Kidney capillary endothelial cell (primary cell): ENCODE measurements at regions not wholly inside any gene's neighbourhood (a gene's known extent, or its start where the extent isn't known, plus 50 kb on each side); places are given as distances from the start of the nearest gene placed in this dataset.

Source experiments
- DNase-seq: peaks from one replicate; pipeline ENCODE4 v3.0.0-alpha.2; 2018; ENCODE audit warnings: low spot score

DNA sequence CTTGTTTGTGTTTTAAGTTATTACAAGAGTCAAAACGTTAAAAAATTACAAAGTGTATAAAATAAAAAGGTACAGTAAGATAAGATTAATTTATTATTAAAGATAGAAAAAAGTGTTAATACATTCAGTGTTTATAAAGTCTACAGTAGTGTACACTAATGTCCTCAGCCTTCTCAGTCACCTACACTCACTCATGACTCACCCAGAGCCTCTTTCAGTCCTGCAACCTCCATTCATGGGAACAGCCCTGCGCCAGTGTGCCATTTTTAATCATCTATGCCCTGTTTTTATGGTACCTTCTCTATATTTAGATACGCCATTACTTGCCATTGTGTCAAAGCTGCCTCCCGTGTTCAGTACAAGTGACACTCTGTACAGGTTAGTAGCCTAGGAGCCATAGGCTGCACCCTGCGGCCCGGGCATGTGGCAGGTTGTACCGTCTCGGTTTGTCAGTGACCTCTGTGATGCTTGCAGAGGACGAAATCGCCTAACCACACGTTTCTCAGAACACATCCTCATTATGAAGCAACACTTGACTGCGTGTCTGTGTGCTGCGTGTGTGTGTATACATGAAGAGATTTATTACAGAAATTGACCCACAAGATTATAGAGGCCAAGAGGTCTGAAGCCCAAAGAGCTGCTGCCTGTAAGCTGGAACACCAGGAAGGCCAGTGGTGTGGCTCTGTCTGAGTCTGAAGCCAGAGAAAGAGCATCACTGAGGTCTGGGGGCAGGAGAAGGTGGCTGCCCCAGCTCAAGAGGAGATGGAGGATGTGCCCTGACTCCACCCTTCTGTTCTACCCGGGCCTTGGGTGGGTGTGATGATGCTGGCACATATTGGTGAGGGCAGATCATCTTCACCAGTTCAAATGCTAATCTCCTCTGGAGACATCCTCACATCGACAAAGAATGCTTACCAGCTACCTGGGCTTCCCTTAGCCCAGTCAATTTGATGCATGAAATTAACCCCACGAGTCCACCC lies 116.6 kb upstream of the C14orf180 start:
- no peak for DNase-seq

DNA sequence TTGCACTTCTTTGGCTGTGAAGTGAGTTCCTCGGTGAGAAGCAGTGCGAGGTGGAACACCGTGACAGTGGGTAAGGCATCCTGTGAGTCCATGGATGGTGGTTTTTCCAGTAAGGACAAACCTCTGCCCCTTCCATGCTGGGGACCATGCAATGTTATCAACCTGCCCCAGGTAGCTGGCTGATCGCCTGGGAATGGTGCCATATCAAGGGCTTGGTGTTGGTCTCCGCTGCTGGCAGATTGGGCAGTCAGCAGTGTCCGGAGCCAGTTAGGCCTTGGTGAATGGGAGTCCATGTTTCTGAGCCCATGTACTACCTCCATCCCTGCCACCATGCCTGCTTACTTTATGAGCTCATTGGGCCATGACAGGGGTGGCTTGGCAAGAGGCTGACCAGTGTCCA lies 114.7 kb upstream of the C14orf180 start:
- no peak for DNase-seq

DNA sequence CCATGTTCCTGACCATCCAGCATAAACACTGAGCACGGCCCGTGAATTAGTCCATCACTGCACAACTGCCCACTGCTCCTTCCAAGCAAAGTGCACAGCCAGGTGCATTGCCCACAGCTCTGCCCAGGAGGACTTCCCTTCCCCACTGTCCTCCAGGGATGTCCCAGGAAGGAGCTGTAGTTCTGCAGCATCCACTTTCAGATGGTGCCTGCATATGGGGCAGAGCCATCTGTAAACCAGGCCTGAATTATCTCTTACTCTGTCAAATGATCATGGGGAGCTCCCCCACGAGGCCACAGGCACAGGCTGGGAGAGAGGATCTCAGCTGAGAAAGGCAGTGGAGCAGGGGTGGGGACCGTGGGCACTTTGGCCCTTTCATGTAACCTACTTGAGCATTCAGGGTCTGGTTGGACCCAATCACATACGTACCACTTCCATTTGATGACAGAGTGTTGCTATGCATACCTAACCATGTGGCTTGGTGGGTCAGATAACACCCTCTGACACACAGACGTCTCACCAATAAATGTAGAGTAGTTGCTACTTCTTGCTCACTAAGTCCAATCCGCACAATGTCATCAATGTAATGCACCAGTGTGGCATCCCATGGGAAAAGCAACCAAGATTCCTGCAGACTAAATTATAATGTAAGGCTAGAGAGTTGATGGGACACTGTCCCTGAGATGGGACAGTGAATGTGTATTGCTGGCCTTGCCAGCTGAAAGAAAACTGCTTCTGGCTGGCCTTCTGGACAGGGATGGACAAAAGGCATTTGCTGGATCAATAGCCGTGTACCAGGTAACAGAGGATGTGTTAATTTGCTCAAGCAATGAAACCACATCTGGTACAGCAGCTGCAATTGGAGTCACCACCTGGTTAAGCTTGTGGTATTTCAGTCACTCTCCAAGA lies 113.8 kb upstream of the C14orf180 start:
- no peak for DNase-seq

DNA sequence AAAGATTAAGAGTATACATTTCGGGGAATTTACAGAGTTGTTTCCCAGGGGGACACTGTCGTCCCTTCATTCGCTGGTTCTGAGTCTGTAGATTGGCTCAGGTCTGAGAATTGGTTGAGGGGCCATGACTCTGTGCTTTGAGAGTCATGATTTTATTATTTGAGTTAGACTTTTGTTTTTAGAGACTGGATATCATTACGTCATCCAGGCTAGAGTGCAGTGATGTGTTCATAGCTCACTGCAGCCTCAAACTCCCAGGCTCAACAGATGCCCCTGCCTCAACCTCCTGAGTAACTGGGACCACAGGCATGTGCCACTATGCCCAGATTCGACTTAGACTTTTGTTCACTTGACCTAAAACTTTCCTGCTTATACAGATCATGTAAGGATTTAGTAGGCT lies 112.3 kb upstream of the C14orf180 start:
- no peak for DNase-seq

DNA sequence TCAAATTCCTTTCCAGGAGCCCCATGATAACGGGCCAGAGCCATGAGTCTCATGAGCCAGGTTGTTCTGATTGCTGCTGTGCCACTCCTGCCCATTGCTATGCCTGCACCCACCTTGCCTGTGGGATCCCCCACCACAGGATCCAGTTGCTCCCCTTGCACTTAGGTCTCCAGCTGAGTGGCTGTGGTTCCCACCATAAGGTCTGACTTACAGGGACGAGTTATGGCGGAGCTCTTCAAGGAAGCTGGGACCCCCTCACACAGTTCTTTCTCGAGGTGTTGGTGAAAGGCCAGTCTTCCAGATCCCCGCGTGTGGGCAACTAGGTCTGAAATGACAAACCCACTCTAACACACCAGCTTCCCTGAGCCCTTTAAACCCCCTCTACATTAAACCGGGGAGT lies 111.9 kb upstream of the C14orf180 start:
- no peak for DNase-seq

DNA sequence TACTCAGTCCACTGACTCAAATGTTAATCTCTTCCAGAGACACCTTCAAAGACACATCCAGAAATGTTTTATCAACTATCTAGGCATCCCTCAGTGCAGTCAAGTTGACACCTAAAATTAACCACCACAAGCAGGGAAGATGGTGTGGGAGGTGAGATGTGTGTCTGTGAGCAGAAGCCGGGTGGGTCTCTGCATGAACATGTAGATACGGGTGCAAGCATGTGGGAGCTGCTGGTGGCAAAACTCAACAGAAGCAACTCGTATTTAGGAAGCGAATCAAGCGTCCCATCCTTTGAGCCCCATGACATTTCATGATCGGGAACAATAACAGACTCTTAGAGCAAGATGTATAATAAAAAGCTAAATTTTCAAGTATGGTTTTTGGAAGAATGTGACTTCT lies 110.0 kb upstream of the C14orf180 start:
- DNase-seq = no peak

DNA sequence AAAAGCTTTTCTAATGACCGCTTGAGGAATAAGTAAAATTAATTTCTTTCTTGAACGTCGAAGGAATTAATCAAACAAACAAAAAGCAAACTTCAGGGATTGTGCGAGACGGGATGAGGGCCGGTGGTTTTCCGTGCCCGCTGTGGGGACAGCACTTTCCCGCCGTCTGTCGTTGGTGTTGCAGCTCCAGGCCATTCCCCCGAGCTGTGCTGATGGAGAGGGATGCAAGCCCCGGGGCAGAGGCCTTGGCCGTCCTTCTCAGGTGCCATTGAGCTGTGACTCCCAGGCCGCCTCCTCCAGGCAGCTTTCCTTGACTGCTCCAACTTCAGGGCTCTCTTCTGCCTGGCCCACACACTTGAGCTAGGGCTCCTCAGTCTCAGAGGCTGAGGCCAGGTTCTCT lies 109.0 kb upstream of the C14orf180 start:
- no peak for DNase-seq

DNA sequence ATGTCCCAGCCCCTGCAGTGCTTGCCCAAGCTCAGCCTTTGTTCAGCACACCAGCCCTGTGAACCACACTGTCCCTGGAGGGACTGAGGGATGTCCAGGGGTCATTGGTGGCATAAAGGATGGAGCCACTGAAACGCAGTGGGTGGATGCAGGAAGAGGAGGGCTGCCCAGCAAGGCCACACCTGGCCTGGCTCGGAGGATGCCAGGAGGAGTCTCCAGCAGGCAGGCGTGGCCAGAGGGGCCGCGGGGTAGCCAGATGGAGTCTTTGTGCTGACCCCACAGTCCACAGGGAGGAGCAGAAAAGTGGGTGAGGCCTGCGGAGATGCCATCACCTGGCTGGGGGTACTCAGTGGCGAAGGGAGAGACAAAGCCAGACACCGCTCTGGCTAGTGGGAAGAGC lies 108.5 kb upstream of the C14orf180 start:
- no peak for DNase-seq

DNA sequence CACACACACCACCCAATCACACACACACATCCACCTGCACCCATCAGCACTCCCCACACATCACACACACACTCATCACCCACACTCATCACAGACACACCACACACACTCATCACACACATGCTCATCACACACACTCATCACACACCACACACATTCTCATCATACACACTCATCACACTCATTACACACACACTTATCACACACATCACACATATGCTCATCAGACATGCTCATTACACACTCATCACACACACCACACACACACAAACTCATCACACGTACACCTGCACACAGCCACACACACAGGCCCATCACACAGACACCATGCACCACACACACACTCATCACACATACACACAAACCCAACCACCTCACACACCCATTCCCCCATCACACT lies 107.5 kb upstream of the C14orf180 start:
- DNase-seq = no peak

DNA sequence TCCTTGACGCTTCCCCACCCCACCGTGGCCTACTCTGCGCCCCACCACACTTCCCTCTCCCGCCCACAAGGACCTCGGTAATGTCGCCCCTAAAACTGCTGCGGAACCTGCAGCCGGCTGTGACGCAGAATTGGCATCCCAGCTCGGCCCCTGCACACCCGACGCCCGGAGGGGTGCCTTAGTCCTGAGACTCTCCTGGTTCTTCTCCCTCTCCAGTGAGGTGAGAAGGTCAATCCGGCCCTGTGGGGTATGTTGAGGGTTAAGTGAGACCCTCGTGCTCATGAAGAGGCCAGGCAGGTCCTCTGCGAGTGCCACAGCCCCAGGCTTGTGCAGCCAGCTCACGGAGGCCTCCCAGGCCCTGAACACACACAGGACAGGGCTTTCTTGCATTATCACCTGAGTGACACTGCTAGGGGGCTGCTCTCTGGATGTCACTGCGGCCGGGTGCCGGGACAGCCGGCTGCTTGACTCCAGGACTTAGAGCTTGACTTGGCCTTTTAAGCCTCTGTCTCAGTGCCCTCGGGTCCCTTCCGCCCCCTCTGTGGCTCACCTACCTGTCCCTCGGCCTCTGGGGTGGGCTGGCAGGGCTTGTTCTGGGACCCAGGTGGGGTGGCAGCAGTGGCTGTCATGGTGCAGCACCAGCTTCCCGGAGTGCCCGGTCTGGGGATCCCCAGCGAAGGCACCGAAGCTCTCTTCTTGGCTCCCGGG lies 106.9 kb upstream of the C14orf180 start:
- DNase-seq = no peak

DNA sequence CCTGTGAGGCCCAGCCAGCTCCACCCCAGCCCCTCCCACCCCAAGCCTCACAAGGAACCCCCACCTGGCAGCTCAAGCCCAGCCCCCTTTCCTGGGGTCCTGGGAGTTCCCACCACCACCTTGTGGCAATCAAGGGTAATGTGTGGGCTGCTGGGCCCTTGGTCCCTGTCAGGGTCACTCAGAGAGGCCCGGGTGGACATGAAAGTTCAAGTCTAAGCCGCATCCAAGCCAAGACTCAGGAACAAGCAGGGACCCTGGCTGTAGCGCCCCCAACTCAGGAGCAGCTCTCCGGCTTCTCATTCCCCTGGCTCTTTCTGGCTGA lies 106.4 kb upstream of the C14orf180 start:
- no peak for DNase-seq

DNA sequence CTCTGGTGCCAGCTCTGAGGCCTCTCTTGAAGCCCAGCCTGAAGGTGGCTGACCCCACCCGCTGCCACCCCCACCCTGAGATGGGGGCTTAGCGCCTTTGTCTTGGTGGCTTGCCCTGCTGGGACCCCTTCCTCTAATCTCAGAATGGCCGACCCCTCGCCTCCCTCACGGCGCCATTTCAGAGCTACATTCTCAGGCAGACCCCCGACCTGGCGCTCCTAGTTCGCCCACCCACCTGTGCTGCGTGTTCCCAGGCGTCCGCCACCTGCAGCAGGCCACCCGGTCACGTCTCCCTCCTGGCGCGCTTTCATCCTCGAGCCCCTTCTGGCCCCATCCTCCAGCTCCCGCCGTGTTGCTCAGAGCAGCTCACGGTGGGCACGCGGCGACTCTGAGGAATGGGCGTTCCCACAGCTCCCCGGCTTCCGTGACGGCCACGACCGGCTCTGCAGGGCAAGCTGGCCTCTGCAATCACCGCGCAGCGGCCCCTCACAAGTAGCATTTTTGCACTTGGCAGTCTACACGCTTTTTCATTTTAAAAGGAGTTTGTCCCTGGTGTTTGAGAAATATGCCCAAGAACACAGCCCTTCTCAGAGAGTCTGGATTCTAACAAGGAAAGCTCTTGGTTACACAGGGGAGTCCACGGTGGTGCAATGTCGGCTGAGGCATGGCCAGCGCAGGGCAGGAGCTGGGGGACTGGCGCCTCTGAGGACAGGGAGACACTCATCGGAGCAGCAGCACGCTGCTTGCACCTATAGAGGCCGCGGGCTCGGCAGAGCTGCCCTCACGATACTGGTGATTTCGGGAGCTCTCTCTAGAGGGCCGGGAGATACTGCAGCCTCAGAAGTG lies 105.7 kb upstream of the C14orf180 start:
- DNase-seq = no peak

DNA sequence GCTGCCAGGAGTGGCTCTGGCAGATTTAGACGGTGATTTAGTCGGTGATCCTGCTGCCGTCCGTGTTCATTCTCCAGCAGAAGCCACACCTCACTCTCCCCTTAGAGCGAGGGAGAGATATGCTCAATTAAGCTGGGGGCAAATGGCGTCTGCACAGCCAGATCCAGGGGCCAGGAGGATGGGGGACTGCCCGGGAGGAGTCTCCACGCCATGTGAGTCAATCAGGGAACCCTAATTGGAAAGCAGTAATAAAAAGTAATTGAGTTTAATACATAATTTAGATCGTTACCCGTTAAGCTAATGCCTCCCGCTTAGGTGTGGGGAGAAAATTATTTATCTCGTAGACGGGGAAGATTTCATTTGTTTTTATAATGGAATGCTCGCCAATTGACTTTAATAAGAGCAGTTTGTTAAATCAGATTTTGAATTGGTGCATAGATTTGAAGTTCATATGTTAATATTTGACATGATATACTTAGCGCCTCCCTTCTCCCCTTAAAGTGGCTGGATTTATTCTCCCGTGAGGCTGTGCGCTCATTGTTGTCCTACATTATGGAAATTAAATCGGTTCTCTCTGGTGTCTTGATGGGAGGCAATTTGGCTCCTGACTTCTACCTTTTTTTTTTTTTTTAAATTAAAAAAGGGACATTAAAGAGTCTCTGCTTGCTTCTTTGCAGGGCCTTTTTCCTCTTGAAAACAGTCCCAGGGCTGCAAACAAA lies 104.9 kb upstream of the C14orf180 start:
- no peak for DNase-seq

DNA sequence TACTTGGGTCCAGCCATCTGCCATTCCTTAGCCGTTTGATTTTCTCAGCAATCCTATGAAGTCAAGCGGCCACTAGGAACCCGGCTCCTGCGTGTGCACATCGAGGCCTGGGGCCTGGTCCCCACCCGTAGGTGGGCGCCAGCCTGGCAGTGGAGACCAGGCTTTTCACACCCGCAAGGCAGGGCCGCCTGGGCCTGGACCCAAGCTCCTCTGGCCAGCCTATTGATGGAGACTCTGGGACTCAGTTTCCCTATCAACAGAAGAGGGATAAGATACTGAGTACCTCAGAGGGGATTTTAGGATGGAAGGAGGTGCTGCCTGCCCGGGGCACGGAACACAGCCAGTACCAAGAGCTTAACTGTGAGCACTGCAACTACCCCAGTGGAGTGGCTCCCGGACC lies 104.3 kb upstream of the C14orf180 start:
- DNase-seq = no peak

DNA sequence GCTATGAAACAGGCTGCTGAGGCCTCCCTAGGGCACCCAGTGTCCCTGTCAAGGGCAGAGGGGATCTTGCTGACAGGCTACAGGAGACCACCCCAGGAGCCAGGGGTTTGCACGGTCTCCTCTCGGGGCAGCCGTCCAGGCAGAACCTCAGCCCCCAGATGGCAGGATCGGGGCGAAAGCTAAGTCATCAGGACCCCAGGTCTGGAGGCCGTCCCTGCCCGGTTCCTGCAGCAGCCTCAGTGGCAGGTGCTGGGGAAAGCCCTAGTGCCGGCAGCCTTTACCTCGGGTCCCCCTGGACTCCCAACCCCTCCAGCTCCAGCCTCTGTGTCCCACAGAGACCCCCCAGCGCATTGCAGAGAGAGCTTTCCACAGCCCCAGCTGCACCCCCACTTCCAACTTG lies 103.8 kb upstream of the C14orf180 start:
- DNase-seq = no peak

DNA sequence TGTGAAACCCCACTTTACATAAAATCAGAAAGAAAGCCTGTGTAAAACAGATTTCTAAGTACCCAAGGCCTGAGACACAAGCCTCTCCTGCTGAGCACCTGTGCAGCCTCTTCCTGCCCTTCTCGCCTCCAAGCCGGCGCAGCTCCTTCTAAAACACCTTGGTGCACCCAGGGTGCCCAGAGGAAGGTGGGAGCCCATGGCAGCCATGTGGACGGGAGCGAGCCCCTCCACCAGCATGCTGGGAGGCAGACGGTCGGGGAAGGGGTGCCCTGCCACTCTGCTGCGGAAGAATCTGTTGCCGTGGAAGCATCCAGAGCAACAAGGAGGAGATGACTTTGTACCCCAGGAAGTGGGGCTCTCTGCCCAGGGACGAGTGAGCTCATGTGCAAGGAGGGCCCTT lies 103.1 kb upstream of the C14orf180 start:
- DNase-seq = no peak

DNA sequence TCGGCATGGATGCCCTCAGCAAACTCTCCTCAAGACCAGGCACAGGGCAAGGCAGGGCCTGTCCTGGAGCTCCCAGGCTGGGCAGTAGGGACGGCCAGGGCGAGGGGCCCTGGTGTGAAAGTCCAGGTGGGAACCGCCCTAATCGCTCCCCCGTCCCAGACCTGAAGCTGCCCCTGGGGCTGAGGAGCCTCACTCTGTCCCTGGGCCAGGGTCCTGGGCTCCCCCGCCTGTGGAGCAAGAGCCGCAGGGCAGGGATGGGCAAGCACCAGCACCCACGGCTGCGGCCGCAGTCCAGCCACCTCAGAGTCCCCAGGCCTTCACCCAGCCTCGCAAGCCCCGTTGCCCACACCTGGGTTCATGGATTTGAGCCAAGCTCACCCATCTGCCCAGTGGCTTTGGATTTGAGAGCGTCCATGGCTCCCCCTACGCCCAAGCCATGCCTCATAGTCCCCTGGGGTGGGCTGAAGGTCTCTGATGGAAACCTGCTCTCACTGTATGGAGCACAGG lies 102.4 kb upstream of the C14orf180 start:
- DNase-seq = no peak

DNA sequence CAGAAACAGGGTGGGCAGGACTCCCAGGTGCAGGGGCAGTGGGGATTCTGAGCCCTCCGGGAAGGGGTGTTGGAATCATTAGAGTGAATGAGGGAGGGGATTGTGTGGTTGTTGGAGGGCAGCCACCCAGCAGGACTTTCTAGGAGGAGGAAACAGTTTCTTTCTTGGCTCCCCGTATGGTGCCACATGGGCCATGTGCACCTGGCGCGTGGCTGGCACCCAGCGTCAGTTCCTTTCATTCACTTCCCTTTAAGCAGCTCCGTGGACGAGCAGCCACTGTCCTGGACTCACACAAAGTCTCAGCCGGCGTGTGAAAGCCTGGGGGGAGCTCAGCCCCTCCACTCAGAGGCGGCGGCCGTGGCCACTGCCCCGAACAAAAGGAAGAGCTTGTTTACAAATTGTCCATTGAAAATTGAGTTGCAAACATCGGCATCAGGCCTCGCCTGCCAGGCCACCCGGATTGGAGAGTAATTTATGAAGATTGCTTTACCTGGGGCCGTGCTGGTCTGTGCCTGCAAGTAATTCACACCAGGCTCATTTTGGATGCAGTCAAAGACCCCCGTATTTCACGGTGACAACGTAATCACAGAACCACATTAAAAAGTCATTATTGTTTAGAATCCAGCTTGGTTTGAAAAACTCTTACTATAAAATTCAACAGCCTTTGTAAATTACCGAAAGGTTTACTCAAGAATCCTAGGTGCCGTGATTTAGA lies 101.7 kb upstream of the C14orf180 start:
- no peak for DNase-seq

DNA sequence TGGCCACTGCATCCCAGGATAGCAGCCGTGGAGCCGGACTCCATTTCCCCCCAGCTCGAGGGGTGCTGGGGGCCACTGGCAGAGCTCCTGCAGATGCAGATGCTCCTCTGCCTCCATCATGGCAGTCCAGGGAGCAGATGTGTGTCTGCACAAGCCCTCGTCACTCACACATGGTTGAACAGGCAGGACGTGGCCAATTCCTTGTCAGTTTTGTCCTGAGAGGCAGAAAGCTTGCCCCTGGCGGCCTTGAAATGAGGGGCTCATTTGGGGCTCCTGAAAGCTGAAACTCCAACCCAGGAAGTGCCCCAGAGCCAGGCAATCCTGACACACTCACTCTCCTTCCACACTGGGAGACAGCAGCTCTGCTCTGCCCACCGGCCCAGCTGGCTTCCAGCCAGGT lies 100.9 kb upstream of the C14orf180 start:
- DNase-seq = no peak

DNA sequence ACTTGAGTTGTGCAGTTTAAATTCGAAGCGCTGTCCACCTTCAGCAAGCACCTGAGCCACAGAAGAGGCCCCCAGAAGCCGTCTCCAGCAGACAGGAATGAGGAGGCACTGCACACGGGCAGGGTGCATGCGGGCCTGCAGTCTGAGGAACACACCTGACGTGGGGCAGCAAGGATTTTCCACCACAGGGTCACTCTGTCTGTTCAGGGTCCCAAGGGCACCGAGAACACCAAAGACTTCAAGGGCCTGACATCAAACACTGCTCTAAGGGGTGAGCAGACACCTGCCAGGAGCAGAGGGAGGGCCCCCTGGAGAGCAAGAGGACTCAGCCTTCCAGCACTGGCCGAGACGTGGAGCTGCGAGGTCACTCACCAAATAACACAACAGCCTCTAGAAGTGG lies 99.7 kb upstream of the C14orf180 start:
- no peak for DNase-seq
